ENCODE measurements at regions not wholly inside any gene's neighbourhood (a gene's known extent, or its start where the extent isn't known, plus 50 kb on each side); places are given as distances from the start of the nearest gene placed in this dataset.

GRCh38 chr4:142961866-142962265 lies 115.8 kb upstream of the INPP4B start:
- no peak for DNase-seq (ENCODE audit: low read depth)

- no peak for DNase-seq (ENCODE audit: low read depth)
These were observed 128.2 kb upstream of the INPP4B start for GRCh38 chr4:142974328-142974727.

- no peak for DNase-seq (ENCODE audit: low read depth)
These were observed 129.5 kb upstream of the INPP4B start for GRCh38 chr4:142975618-142976017.

- DNase-seq (ENCODE audit: low read depth): no peak
These were observed 130.4 kb upstream of the INPP4B start for GRCh38 chr4:142976482-142976881.

- DNase-seq (ENCODE audit: low read depth): no peak
These were observed 131.1 kb upstream of the INPP4B start for GRCh38 chr4:142977182-142977581.

- DNase-seq (ENCODE audit: low read depth): no peak
These were observed 137.0 kb upstream of the INPP4B start for GRCh38 chr4:142983065-142983464.

- DNase-seq (ENCODE audit: low read depth): no peak
These were observed 137.5 kb upstream of the INPP4B start for GRCh38 chr4:142983589-142983988.

GRCh38 chr4:142984871-142985585 lies 138.9 kb upstream of the INPP4B start:
- DNase-seq (ENCODE audit: low read depth): peak; percentile 5

GRCh38 chr4:143016171-143016570 lies 168.5 kb upstream of the USP38 start:
- DNase-seq (ENCODE audit: low read depth): no peak

GRCh38 chr4:143017210-143017609 lies 167.5 kb upstream of the USP38 start:
- DNase-seq (ENCODE audit: low read depth): no peak

GRCh38 chr4:143019351-143019750 lies 165.4 kb upstream of the USP38 start:
- DNase-seq (ENCODE audit: low read depth): no peak

GRCh38 chr4:143021384-143021783 lies 163.3 kb upstream of the USP38 start:
- no peak for DNase-seq (ENCODE audit: low read depth)

GRCh38 chr4:143023239-143023918 lies 161.3 kb upstream of the USP38 start:
- no peak for DNase-seq (ENCODE audit: low read depth)

GRCh38 chr4:143025081-143025704 lies 159.5 kb upstream of the USP38 start:
- DNase-seq (ENCODE audit: low read depth): peak; percentile 1

GRCh38 chr4:143026459-143027170 lies 158.1 kb upstream of the USP38 start:
- no peak for DNase-seq (ENCODE audit: low read depth)

GRCh38 chr4:143035661-143036060 lies 149.1 kb upstream of the USP38 start:
- no peak for DNase-seq (ENCODE audit: low read depth)

GRCh38 chr4:143036443-143036842 lies 148.3 kb upstream of the USP38 start:
- DNase-seq (ENCODE audit: low read depth): no peak

GRCh38 chr4:143046454-143046853 lies 138.3 kb upstream of the USP38 start:
- no peak for DNase-seq (ENCODE audit: low read depth)

GRCh38 chr4:143046906-143047305 lies 137.8 kb upstream of the USP38 start:
- DNase-seq (ENCODE audit: low read depth): no peak

- DNase-seq (ENCODE audit: low read depth): no peak
These were observed 129.7 kb upstream of the USP38 start for GRCh38 chr4:143054971-143055370.

- DNase-seq (ENCODE audit: low read depth): no peak
These were observed 128.7 kb upstream of the USP38 start for GRCh38 chr4:143055997-143056396.

- no peak for DNase-seq (ENCODE audit: low read depth)
These were observed 113.4 kb upstream of the USP38 start for GRCh38 chr4:143071351-143071750.
